8988T (cell line): ENCODE measurements at regions not wholly inside any gene's neighbourhood (a gene's known extent, or its start where the extent isn't known, plus 50 kb on each side); places are given as distances from the start of the nearest gene placed in this dataset.
"Not testable (repeated sequence)": the region's sequence is repeated elsewhere in the genome, so short reads cannot be mapped to it uniquely, and the experiment has no call there.

Experiments used
- DNase-seq: peaks from one replicate; pipeline ENCODE4 v3.0.0; 2011

DNA sequence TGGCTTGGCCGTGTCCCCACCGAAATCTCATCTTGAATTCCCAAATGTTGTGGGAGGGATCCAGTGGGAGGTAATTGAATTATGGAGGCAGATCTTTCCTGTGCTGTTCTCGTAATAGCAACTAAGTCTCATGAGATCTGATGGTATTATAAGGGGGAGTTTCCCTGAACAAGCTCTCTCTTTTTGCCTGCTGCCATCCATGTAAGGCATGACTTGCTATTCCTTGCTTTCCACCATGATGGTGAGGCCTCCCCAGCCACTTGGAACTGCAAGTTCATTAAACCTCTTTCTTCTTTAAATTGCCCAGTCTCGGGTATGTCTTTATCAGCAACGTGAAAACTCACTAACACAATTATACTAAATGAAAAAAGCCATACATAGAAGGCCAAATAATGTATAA, 101.3 kb upstream of the LYPLAL1 start:
- DNase-seq: no peak

DNA sequence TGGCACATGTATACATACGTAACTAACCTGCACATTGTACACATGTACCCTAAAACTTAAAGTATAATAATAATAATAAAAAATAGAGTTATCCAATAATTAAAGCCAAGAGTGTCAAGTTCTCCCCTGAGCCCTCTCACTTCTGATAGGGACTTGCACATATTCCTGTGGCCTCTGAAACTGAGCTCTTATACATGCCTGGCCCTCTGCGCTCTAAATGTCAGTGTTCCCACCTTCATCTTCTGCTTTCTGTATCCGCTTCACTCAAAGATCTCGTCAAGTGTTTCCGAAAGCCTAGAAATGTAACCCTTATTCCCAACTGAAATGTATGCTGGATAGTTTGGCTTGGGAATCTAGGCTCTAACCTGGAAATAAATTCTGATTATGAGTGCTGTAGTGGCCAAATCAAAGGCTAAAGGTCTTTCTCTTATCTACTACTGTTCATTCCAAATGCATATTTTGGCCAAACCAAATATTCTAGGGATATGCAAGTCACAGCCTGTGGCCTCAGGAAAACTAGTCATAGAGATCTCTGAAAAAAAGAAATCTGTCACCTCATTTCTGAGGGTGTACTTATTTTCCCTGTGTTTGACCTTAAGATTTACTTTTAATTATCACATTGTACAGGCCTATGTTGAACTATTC, 99.5 kb upstream of the LYPLAL1 start:
- DNase-seq: no peak

DNA sequence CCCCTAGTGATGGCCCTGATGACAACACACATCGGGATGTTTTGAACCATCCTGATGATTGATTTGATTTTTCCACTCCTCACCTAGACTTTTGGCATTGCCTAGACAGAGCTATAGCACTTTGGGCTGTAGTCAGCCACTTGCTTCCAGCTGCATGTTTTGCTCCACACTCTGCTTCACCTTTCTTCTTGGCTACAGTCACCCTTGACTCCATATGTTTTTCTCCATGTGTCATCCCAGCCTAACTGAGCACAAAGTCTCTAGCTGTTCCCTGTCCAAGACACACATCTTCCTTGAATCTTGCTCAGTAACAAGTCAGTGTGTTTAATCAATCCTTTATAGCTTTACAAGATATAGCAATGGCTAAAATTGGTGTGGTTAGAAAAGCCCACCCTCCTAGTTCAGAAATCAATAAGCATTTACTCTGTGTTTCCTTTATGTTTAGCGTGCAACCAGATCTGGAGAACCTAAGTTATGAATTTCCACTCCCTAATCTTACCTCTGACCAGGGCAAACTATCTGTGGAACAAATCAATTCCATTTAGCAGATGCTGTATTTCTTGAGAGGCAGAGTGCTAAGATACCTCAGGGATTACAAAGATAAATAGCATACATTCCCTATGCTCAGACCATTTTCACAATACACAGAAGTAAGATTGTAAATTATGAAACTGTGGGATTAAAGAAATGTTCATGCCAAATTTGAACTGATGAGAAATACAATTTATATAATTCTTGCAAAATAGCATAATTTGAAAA, 98.4 kb upstream of the LYPLAL1 start:
- no peak for DNase-seq

DNA sequence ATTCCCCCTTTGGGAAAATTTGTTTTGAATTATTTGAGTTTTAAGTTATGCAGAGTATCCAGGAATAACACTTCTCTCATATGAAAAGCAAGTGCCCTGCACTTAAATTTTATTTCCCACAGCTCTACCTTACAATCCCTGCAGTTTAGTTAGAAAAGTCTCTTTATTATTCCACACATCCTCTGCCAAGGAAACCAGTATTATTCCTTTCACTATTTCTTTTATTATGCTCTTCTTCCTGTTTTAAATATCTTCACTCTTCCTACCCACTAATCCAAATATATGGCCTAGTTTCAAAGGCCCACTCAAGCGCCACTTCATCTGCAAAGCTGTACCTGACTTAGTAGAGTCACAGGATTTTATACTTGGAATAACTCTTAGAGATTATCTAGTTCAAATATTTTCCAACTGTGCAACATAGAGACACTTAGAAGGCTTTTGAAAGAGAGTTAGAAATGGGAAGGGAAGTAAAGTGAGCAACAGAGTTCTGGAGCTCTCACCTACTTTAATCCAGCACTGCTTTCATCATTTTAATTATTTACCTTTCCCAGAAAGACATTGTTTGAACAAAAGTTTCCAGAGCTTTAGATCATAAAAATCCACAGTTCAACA, 97.2 kb upstream of the LYPLAL1 start:
- DNase-seq: no peak

DNA sequence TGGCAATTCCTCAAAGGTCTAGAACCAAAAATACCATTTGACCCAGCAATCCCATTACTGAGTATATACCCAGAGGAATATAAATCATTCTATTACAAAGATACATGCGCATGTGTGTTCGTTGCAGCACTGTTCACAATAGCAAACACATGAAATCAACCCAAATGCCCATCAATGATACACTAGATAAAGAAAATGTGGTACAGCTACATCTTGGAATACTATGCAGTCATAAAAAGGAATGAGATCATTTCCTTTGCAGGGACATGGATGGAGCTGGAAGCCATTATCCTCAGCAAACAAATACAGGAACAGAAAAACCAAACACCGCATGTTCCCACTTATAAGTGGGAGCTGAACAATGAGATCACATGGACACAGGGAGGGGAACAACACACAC, 95.9 kb upstream of the LYPLAL1 start:
- not testable (repeated sequence) for DNase-seq

DNA sequence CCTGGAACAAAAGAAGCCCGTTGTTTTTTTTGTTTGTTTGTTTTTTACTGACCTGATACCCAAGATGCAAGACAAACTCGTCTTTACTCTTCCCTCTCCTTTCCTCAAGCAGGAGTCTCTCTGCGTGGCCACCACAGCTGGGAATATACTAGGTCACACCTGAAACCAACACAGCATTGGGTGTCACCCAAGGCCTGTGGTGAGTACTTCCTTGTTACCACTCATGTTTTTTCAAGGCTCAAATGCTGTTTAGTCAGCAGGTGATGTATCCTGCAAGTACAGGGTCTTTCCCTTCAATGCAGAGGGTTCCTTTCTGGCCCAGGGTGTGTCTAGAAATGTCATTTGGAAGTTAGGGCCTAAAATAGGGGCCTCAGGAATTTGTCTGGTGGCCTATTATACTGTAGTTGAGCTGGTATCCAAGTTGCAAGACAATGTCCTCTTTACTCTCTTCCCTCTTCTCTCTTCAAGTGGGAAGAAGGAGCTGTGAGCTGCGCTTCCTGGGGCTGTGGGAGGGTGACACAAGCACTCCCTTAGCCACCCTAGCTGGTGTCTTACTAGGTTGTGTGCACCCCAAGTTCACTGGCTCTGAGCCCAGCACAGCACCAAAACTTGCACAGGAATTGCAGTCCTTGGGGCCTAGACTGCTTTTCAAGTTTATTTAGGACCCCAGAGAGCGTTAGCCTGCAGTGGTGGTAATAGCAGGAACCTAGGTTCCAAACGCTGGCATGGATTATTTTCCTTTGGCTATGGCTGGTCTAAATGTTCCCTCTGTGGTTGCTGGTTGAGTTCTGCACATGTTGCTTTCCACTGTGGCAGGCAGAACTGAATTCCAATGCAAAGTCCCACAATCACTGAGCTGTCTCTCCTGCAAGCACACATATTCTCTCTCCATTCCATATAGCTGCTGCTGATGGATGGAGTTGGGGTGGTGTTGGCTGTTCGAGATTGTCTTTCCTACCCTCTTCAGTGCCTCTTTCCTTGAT, 91.4 kb upstream of the LYPLAL1 start:
- no peak for DNase-seq

DNA sequence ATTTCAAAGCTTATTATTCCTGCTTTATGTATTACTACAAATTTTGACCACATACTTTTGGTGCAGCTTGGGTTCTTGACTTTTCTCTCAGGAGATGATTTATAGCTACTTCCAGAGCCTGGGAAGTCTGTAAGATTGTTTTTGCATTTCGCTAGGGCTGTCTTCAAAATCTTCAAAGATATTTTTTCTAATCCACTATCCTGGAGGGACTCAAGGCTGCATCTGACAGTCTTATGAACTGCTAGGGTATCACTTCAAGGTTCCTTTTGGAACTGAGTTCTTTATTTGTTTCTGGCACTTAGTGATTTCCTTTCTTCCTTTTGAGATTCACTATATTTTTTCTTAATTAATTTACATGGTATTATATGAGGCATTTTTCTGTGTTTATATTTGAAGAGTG, 90.0 kb upstream of the LYPLAL1 start:
- DNase-seq: no peak

DNA sequence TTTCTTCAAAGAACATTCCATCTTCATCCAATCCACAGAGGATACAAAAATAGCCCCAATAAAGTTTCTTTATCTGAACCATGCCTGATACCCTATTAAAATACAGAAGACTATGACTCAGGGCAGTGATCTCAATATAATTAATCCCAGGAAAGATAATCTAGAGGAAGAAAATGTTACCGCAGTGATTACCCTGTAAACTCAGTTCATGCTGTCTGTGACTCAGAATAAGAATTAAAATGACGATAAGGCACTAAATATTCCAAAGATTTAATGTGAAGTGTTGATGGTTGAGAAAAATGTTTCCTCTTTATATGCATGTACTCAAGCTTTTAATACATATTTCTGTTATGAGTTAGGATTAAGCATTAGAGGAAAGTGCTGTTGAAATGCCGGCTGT, 88.6 kb upstream of the LYPLAL1 start:
- no peak for DNase-seq

DNA sequence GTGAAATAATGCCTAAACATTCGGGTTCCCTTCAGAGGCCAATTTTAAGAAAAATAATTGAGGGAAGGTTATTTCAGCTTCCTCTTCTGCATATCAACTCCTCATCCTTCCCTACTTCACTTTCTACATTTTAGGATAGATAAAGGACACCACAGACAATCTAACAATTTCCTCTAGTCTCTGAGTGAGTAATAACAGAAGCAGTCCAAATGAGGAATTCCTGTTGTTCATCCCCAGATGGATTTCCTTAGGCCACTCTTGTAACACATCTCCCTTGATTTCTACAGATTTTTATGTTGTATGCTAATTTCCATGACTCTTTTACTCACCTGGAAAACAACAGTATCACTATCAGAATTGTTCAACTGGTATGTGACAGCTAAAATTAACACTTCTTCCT, 87.7 kb upstream of the LYPLAL1 start:
- DNase-seq: no peak

DNA sequence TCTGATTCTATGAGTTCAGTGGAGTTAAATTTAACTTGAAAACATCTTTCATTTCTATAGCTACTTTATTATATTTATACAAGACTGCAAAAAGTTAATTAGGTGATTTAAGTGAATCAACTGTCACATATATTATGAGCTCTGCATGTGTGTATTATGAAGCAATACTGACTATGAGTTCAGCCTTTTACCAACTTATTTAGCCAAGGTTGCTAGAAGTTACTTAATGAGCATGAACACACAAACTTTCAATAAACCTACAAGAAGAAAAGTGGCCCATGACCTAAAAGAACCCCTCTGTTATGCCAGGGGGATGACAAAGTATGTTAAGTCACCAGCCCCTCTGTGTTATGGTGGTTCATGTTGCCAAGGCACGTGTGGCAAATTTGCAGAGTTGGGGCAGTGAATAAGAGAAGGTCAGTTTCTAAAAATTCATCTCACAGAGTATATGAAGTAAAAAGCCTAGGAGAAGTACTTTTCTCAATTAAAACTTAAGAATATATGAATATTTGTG, 86.7 kb upstream of the LYPLAL1 start:
- no peak for DNase-seq

DNA sequence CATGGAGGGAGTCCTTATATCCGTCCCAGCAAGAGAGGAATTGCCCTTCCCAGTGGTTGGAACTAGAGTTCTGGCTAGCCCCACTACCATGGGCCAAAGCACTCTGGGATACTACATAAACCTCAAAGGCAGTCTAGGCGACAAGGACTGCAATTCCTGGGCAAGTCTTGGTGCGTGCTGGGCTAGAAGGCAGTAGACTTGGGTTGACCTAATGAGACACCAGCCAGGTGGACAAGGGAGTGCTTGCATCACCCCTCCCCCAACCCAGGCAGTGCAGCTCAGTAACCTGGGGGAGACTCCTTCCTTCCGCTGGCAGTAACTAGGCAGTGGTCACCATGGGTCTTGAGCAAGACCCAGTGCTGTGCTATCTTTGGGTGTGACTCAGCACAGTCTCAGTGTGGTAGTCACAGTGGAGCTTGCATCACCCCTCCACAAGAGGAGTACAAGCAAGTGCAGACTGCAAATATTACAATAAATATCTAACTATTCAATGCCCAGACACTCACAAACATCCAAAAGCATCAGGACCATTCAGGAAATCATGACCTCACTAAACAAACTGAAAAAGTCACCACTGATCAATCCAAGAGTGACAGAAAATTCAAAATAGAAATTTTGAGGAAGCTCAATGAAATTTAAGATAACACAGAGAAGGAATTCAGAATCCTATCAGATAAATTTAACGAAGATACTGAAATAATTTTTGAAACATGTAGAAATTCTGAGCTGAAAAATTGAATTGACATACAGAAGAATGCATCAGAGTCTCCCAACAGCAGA, 84.7 kb upstream of the LYPLAL1 start:
- DNase-seq: no peak

DNA sequence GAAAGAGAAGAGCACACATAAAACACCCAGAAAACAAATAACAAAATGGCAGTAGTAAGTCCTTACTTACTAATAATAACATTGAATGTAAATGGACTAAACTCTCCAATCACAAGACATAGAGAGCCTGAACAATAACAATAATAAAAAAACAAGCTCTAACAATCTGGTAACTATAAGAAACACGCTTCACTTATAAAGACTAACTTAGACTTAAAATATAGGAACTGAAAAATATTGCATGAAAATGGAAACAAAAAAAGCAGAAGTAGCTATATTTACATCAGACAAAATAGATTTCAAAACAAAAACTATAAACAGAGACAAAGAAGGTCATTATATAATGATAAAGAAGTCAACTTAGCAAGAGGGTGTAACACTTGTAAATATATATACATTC, 83.1 kb upstream of the LYPLAL1 start:
- DNase-seq: no peak

DNA sequence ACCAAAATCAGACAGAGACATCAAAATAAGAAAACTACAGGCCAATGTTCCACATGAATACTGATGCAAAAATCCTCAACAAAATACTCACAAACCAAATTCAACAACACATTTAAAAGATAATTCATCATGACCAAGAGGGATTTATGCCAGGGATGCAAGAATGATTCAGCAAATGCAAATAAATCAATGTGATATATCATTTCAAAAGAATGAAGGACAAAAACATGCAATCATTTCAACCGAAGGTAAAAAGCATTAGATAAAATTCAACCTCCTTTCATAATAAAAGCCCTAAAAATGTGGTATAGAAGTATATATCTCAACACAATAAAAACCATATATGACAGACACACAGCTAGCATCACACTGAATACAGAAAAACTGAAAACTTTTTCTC, 81.5 kb upstream of the LYPLAL1 start:
- DNase-seq: no peak

DNA sequence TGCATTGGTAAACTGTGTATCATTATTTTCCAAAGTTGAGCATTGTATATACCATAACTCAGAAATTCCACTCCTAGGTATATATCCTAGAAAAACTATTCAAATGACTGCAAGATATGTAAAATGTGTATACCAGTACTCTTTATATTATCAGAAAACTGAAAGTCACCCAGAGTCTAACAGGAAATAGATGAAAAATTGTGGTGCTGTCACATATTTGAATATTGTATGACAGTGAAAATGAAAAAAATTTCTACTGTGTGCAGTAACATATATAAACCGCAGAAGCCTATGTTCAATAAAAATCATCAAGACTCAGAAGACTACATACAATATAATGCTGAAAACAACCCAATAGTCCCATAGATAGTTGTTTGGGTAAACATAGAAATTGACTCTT, 74.4 kb upstream of the LYPLAL1 start:
- no peak for DNase-seq

DNA sequence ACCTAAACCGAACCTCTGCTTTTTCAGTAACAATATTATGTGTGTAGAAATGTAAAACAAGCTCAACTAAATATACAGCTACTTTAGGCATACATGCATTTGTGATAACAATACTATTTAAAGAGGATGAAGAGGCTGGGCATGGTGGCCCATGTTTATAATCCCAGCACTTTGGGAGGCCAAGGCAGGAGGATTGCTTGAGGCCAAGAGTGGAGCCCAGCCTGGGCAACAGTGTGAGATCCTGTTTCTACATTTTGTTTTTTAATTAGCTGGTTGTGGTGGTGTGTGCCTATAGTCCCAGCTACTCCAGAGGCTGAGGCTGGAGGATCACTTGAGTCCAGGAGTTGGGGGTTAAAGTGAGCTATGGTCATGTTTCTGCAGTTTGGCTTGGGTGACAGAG, 73.6 kb upstream of the LYPLAL1 start:
- no peak for DNase-seq

DNA sequence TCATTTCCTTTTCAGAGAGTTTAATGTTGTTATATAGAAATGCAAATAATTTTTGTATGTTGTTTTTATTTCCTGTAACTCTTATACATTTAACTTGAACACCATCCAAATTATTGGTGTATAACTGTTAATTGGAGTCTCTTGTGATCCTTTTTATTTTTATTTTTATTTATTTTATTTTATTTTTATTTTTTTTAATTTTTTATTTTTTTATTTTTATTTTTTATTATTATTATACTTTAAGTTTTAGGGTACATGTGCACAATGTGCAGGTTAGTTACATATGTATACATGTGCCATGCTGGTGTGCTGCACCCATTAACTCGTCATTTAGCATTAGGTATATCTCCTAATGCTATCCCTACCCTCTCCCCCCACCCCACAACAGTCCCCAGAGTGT, 71.2 kb upstream of the LYPLAL1 start:
- DNase-seq: not testable (repeated sequence)

DNA sequence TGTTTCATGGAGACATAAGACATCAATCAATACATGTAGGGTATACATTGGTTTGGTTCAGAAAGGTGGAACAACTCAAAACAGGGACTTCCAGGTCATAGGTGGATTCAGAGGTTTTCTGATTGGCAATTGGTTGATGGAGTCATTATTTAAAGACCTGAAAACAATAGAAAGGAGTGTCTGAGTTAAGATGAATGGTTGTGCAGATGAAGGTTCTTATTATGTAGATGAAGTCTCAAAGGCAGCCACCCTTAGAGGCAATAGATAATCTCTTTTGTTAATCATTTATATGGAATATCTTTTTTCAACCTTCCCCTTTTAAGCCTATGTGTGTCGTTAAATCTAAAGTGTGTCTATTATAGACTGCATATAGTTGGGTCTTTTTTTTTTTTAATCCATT, 67.8 kb upstream of the LYPLAL1 start:
- no peak for DNase-seq

DNA sequence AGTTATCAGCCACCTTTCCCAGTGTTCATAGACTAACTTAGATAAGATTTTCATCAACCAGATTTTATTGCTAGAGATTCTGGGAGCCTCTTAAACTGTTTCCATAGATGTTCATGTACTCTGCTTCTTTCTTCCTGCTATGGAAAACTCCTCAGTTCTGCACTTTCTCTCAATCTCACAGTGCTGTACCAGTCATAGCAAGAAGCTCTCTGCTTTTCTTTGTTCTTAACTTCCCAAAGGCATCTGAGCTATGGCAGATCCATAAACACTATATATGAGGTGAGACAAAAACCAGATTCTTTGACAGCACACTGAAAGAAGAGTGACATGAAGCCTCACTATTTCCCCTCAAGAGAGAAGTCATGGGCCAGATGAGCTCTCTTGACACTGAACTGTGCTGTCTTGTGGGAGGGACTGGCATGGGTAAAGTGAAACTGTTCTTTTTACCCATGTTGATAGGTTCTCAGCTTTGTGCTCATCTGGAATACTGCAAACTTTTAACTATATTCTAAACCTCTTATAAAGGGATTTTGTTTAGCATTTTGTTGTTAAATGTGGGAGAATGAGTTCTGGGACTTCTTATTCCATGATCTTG, 64.2 kb upstream of the LYPLAL1 start:
- no peak for DNase-seq

DNA sequence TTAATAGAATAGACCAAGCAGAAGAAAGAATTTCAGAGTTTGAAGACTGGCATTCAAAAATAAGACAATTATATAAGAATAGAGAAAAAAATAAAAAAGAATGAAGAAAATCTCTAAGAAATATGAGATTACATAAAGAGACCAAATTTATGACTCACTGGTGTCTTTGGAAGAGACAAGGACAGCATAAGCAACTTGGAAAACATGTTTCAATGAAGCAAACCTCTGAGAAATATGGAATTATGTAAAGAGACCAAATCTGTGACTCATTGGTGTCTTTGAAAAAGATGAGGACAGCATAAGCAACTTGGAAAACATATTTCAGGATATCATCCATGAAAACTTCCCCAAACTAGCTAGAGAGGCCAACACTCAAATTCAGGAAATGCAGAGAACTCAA, 60.4 kb upstream of the LYPLAL1 start:
- DNase-seq: no peak

DNA sequence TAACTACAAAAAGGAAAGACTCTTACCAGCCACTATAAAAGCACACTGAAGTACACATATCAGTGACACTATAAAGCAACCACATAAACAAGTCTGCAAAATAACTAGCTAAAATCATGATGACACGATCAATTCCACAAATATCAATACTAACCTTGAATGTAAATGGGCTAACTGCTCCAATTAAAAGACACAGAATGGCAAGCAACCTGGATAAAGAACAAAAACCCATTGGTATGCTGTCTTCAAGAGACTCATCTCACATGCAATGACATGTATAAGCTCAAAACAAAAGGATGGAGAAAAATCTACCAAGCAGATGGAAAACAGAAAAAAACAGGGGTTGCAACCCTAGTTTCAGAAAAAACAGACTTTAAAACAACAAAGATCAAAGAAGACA, 59.7 kb upstream of the LYPLAL1 start:
- no peak for DNase-seq

DNA sequence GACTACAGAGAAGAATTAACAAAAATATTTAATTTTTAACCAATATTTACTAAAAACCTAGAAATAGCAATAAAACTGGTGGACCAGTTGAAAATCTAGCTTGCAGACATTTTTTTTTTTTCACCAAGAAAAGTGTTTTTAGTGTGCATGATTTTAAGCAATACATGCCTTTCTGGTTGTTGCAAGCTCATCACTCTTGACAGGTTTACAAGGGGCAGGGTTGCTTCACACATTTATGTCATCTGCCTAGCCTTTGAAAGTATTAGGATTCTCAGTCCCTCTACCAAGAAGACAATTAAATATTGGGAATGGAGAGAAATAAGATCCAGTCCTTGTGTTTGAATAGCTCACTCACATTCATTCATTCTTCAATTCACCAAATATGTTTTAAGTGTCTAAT, 53.8 kb upstream of the LYPLAL1 start:
- no peak for DNase-seq
